HTR-8/SVneo (cell line): ENCODE measurements at regions not wholly inside any gene's neighbourhood (a gene's known extent, or its start where the extent isn't known, plus 50 kb on each side); places are given as distances from the start of the nearest gene placed in this dataset.
A peak's percentile ranks its signal among the peaks of the same experiment; 100 is the strongest.

Experiments
- DNase-seq: peaks from one replicate; pipeline ENCODE4 v3.0.0; 2011; ENCODE audit warnings: low spot score, mixed read lengths; ENCODE audit not compliant: insufficient read length
- FAIRE-seq: peaks from 2 replicates; lab custom pipeline; 2011; peaks lifted over from hg19 to GRCh38; lab: Jason Lieb, UNC

- no peak for DNase-seq
- FAIRE-seq: no peak
Observed at GRCh38 chr12:63090716-63091115, 60.3 kb downstream of the AVPR1A start.

- FAIRE-seq: no peak
Observed at GRCh38 chr12:63086149-63086915, 64.7 kb downstream of the AVPR1A start.

GRCh38 chr12:63085120-63085519 lies 65.9 kb downstream of the AVPR1A start:
- DNase-seq (no peak), FAIRE-seq (no peak)

More at GRCh38 chr12:63086149-63086915, 64.7 kb downstream of the AVPR1A start:
- no peak for DNase-seq

GRCh38 chr12:63084501-63084900 lies 66.5 kb downstream of the AVPR1A start:
- FAIRE-seq: no peak
- DNase-seq: no peak

- FAIRE-seq (no peak), DNase-seq (no peak)
Observed at GRCh38 chr12:63083046-63083445, 68.0 kb downstream of the AVPR1A start.

GRCh38 chr12:63079791-63080502 lies 71.1 kb downstream of the AVPR1A start:
- no peak for FAIRE-seq
- no peak for DNase-seq

- no peak for DNase-seq
Observed at GRCh38 chr12:63078906-63079305, 72.1 kb downstream of the AVPR1A start.

GRCh38 chr12:63075376-63076060 lies 75.5 kb downstream of the AVPR1A start:
- FAIRE-seq (no peak), DNase-seq (no peak)

More at GRCh38 chr12:63078906-63079305, 72.1 kb downstream of the AVPR1A start:
- no peak for FAIRE-seq

- no peak for DNase-seq
- FAIRE-seq: no peak
Observed at GRCh38 chr12:63070709-63071108, 80.3 kb downstream of the AVPR1A start.

- FAIRE-seq: no peak
- no peak for DNase-seq
Observed at GRCh38 chr12:63069860-63070617, 81.0 kb downstream of the AVPR1A start.

GRCh38 chr12:63068857-63069442 lies 82.1 kb downstream of the AVPR1A start:
- no peak for FAIRE-seq
- peak; percentile 33 for DNase-seq

- FAIRE-seq: no peak
- DNase-seq: no peak
Observed at GRCh38 chr12:63066782-63067181, 84.2 kb downstream of the AVPR1A start.

GRCh38 chr12:63066136-63066535 lies 84.9 kb downstream of the AVPR1A start:
- no peak for FAIRE-seq

GRCh38 chr12:63064080-63064479 lies 86.9 kb downstream of the AVPR1A start:
- no peak for FAIRE-seq
- DNase-seq: peak; percentile 20

More at GRCh38 chr12:63066136-63066535, 84.9 kb downstream of the AVPR1A start:
- no peak for DNase-seq

- FAIRE-seq (no peak), DNase-seq (no peak)
Observed at GRCh38 chr12:63056649-63057048, 94.4 kb downstream of the AVPR1A start.

GRCh38 chr12:63052696-63053095 lies 98.3 kb downstream of the AVPR1A start:
- FAIRE-seq (no peak), DNase-seq (no peak)

GRCh38 chr12:63047146-63047545 lies 103.9 kb downstream of the AVPR1A start:
- DNase-seq (no peak), FAIRE-seq (no peak)

GRCh38 chr12:63045020-63045860 lies 105.8 kb downstream of the AVPR1A start:
- FAIRE-seq (peak; percentile 26), DNase-seq (peak; percentile 49)

- FAIRE-seq: no peak
- no peak for DNase-seq
Observed at GRCh38 chr12:63042646-63043045, 107.7 kb upstream of the PPM1H start.
